Esophagus squamous epithelium (tissue), 5 donors: ENCODE measurements at regions not wholly inside any gene's neighbourhood (a gene's known extent, or its start where the extent isn't known, plus 50 kb on each side); places are given as distances from the start of the nearest gene placed in this dataset.

ENCODE experiments used
- DNase-seq: peaks from one replicate; lab custom pipeline; 2025; lab: John Stamatoyannopoulos, UW
- H3K27ac ChIP-seq, 4 donors: fragments of 200-600 bp; sonication (generic); one replicate each; pipeline ENCODE4 v1.5.1; 2016 to 2019; ENCODE audit warnings: mild to moderate bottlenecking in 1 of 4
- H3K27me3 ChIP-seq, 4 donors: fragments of 200-600 bp; sonication (generic); 1 replicate in 3 of 4; 2 replicates in 1 of 4; pipeline versions ENCODE4 v1.5.1 to v1.6.0; 2017 to 2021; ENCODE audit warnings: antibody characterized with exemption in 1 of 4
- H3K36me3 ChIP-seq, 3 donors: fragments of 200-600 bp; sonication (generic); one replicate each; pipeline ENCODE4 v1.5.1; 2016 to 2019
- H3K4me1 ChIP-seq, 3 donors: fragments of 200-600 bp; sonication (generic); one replicate each; pipeline ENCODE4 v1.5.1; 2017 to 2019
- H3K4me3 ChIP-seq, 4 donors: fragments of 200-600 bp; sonication (generic); 1 replicate in 3 of 4; 2 replicates in 1 of 4; pipeline ENCODE4 v1.5.1; 2016 to 2019; ENCODE audit warnings: mild to moderate bottlenecking in 2 of 4, moderate library complexity in 1 of 4
- H3K9me3 ChIP-seq, 3 donors: fragments of 200-600 bp; sonication (generic); one replicate each; pipeline ENCODE4 v1.5.1; 2016 to 2019
- CTCF ChIP-seq, 6 experiments: fragments of 450-650 bp in 4 of 6; fragments of 200-600 bp in 2 of 6; sonication (generic) in 2 of 6; IDR thresholded peaks; one replicate each; pipeline ENCODE4 v1.5.1; 2016 to 2019; ENCODE audit warnings: antibody characterized with exemption in 6 of 6, mild to moderate bottlenecking in 4 of 6, moderate library complexity in 4 of 6
- POLR2A ChIP-seq, 4 donors: fragments of 450-650 bp; IDR thresholded peaks; one replicate each; pipeline ENCODE4 v1.6.1; 2017; ENCODE audit warnings: antibody characterized with exemption in 4 of 4, mild to moderate bottlenecking in 4 of 4, moderate library complexity in 3 of 4
- WGBS, 2 donors: methylation state at CpG; one replicate each; pipeline ENCODE4 v1.1.5; 2018; 5-methylcytosine and 5-hydroxymethylcytosine counted together
- intact Hi-C: fragments of 100-400 bp; cut with DNase I; formaldehyde crosslinking; loops from one replicate; pipeline ENCODE4 v1.15.0; 2022
- donor health status: DM: yes; HTN: yes; CAD: no.

GRCh38 chr2:22623620-22624019 is 761.4 kb upstream of the KLHL29 start:
- Histone ChIP-seq H3K36me3 (no peaks in the 10 kb centered on the region), H3K27ac (no peak overlapping the region), H3K4me3 (no peak overlapping the region), H3K9me3 (no peaks in the 10 kb centered on the region), H3K27me3 (no peaks in the 10 kb centered on the region), H3K4me1 (no peaks in the 10 kb centered on the region)
- WGBS, 2 donors: 52 to 53% methylated on average over 3 of the region's 3 CpGs
- intact Hi-C loops: no loop called here
- TF ChIP-seq CTCF (IDR thresholded peaks at IDR 0.05): no peak
- TF ChIP-seq POLR2A (IDR thresholded peaks at IDR 0.05): no peak
- no peak for DNase-seq

DNA sequence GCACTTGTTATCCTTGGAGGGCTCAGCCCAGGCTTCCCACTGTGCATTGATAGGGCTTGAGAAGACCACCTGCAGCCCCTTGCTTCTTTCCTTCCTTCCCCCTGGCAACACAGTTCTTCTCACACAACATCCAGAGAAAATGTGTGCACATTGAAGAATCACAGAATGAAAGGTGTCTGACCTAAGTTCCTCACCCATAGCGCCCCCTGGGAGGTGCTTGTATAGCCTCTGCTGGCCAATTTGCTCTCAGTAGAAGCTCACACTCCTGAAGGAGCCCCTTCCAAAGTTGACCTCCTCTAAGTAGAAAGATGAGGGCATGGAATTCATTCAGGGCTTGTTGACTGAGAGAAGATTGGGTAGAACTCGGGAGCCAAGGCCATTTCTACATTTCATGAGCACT is 758.4 kb upstream of the KLHL29 start:
- no peaks in the 10 kb centered on the region for H3K36me3 ChIP-seq
- no peaks in the 10 kb centered on the region for H3K4me1 ChIP-seq
- H3K9me3 ChIP-seq: no peaks in the 10 kb centered on the region
- H3K27me3 ChIP-seq: no peaks in the 10 kb centered on the region
- intact Hi-C loops: no loop called here
- TF ChIP-seq CTCF (IDR thresholded peaks at IDR 0.05) (no peak), POLR2A (IDR thresholded peaks at IDR 0.05) (no peak)
- no peak for DNase-seq
- H3K4me3 ChIP-seq: no peak overlapping the region
- H3K27ac ChIP-seq: no peak overlapping the region
- WGBS, 2 donors: 14 to 80% methylated on average over 1 to 2 of the region's 2 CpGs

- H3K36me3 ChIP-seq: no peaks in the 10 kb centered on the region
- H3K4me3 ChIP-seq: no peak overlapping the region
- intact Hi-C loops: no loop called here
- WGBS, 2 donors: 63 to 79% methylated on average over 2 of the region's 2 CpGs
- no peaks in the 10 kb centered on the region for H3K27me3 ChIP-seq
- H3K4me1 ChIP-seq: no peaks in the 10 kb centered on the region
- DNase-seq: no peak
- H3K9me3 ChIP-seq: no peaks in the 10 kb centered on the region
- TF ChIP-seq POLR2A (IDR thresholded peaks at IDR 0.05): no peak
- TF ChIP-seq CTCF (IDR thresholded peaks at IDR 0.05): no peak
- H3K27ac ChIP-seq: no peak overlapping the region
These were observed 756.8 kb upstream of the KLHL29 start for GRCh38 chr2:22628221-22628620.

DNA sequence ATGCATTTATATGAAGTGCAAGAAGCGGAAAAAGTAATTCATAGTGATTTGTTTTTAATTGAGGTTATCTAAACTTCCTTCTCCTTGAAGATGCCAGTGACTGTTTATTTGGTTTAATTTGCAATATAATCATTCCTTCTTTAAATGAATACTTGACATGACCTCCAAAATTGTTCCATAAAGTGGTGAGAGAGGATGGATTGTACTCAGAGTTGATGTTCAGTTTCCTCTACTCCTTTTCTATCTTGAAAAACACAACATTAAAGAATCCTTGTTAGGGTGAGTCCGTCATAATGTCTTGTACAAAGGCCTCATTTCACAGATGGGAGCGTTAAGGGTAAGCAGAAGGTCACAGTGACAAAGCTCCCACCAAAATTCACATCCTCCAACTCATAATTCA is 756.1 kb upstream of the KLHL29 start:
- Histone ChIP-seq H3K9me3 (no peaks in the 10 kb centered on the region), H3K4me1 (no peaks in the 10 kb centered on the region), H3K27me3 (no peaks in the 10 kb centered on the region), H3K4me3 (no peak overlapping the region), H3K27ac (no peak overlapping the region), H3K36me3 (no peaks in the 10 kb centered on the region)
- intact Hi-C loops: no loop called here
- TF ChIP-seq CTCF (IDR thresholded peaks at IDR 0.05): no peak
- no peak for TF ChIP-seq POLR2A (IDR thresholded peaks at IDR 0.05)
- 60 to 64% methylated on average over 3 of the region's 3 CpGs for WGBS, 2 donors
- DNase-seq: no peak

DNA sequence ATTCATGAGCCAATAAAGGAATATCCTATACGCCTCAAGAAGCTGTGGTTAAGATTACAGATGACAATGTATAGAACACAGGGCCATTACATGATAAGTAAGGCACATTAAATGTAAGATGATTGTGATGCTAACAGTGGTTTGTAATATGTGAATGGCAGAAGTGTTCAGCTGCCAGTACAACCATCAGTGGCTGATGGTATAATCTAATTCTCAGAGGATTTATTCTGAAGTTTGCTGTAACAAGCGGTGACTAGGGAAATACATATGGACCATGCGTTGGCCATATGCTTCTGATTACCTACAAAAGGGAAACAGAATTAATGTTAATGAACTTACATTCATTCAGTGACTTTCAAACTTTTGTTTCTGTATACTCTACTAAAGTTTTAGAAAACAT is 750.8 kb upstream of the KLHL29 start:
- intact Hi-C loops: no loop called here
- Histone ChIP-seq H3K9me3 (no peaks in the 10 kb centered on the region), H3K27me3 (no peaks in the 10 kb centered on the region), H3K4me1 (no peaks in the 10 kb centered on the region), H3K27ac (no peak overlapping the region), H3K4me3 (no peak overlapping the region), H3K36me3 (no peaks in the 10 kb centered on the region)
- TF ChIP-seq POLR2A (IDR thresholded peaks at IDR 0.05) (no peak), CTCF (IDR thresholded peaks at IDR 0.05) (no peak)
- DNase-seq: no peak
- WGBS, 2 donors: 88 to 91% methylated on average over 3 of the region's 3 CpGs
